Tibial nerve (tissue), 3 donors: ENCODE measurements at regions not wholly inside any gene's neighbourhood (a gene's known extent, or its start where the extent isn't known, plus 50 kb on each side); places are given as distances from the start of the nearest gene placed in this dataset.
"Not testable (repeated sequence)": the region's sequence is repeated elsewhere in the genome, so short reads cannot be mapped to it uniquely, and the experiment has no call there.

Experiments
- POLR2A ChIP-seq, 2 donors: fragments of 450-650 bp; IDR thresholded peaks; one replicate each; pipeline ENCODE4 v1.6.1; 2017; ENCODE audit warnings: antibody characterized with exemption in 2 of 2, mild to moderate bottlenecking in 2 of 2, moderate library complexity in 2 of 2
- TF ChIP-seq, protein P1 (sequence below), 5 experiments: fragments of 200-600 bp in 3 of 5; fragments of 450-650 bp in 2 of 5; sonication (generic) in 3 of 5; IDR thresholded peaks; one replicate each; pipeline ENCODE4 v1.5.1; 2016 to 2019; ENCODE audit warnings: antibody characterized with exemption in 5 of 5, mild to moderate bottlenecking in 3 of 5, moderate library complexity in 2 of 5

DNA sequence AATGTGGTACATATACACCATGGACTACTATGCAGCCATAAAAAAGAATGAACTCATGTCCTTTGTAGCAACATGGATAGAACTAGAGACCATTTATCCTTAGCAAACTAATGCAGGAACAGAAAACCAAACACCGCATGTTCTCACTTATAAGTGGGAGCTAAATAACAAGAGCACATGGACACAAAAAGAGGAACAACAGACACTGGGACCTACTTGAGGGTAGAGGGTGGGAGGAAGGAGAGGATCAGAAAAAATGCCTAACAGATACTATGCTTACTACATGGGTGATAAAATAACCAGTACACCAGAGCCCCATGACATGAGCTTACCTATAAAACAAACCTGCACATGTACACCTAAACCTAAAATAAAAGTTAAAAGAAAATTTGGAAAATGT, 82.0 kb upstream of the ADRB2 start:
- TF ChIP-seq, protein P1, sequence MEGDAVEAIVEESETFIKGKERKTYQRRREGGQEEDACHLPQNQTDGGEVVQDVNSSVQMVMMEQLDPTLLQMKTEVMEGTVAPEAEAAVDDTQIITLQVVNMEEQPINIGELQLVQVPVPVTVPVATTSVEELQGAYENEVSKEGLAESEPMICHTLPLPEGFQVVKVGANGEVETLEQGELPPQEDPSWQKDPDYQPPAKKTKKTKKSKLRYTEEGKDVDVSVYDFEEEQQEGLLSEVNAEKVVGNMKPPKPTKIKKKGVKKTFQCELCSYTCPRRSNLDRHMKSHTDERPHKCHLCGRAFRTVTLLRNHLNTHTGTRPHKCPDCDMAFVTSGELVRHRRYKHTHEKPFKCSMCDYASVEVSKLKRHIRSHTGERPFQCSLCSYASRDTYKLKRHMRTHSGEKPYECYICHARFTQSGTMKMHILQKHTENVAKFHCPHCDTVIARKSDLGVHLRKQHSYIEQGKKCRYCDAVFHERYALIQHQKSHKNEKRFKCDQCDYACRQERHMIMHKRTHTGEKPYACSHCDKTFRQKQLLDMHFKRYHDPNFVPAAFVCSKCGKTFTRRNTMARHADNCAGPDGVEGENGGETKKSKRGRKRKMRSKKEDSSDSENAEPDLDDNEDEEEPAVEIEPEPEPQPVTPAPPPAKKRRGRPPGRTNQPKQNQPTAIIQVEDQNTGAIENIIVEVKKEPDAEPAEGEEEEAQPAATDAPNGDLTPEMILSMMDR (IDR thresholded peaks at IDR 0.05) = not testable (repeated sequence)
- TF ChIP-seq POLR2A (IDR thresholded peaks at IDR 0.05) = not testable (repeated sequence)
